Stimulated activated CD8-positive, alpha-beta memory T cell treated with anti-CD3 and anti-CD28 coated beads, Interleukin-12 subunit alpha, Interleukin-12 subunit beta, amount 100 ng/mL, for 4 hours (primary cell): ENCODE measurements at regions not wholly inside any gene's neighbourhood (a gene's known extent, or its start where the extent isn't known, plus 50 kb on each side); places are given as distances from the start of the nearest gene placed in this dataset.
"Not testable (repeated sequence)": the region's sequence is repeated elsewhere in the genome, so short reads cannot be mapped to it uniquely, and the experiment has no call there.

Experiments
- DNase-seq: peaks from one replicate; pipeline ENCODE4 v3.0.0-alpha.2; 2020; ENCODE audit warnings: low read depth

- DNase-seq, result not testable (repeated sequence)
These were observed 415.4 kb downstream of the TMEM38B start for GRCh38 chr9:106109706-106110105.

- DNase-seq, result no peak
These were observed 416.1 kb downstream of the TMEM38B start for GRCh38 chr9:106110483-106110882.

GRCh38 chr9:106111039-106111730, 416.8 kb downstream of the TMEM38B start:
- no peak for DNase-seq

GRCh38 chr9:106112935-106113334, 418.6 kb downstream of the TMEM38B start:
- DNase-seq, result no peak

GRCh38 chr9:106119176-106119575, 424.8 kb downstream of the TMEM38B start:
- no peak for DNase-seq

GRCh38 chr9:106120071-106120470, 425.7 kb downstream of the TMEM38B start:
- DNase-seq, result no peak

- DNase-seq, result no peak
These were observed 433.4 kb downstream of the TMEM38B start for GRCh38 chr9:106127776-106128175.

- no peak for DNase-seq
These were observed 436.0 kb downstream of the TMEM38B start for GRCh38 chr9:106130374-106130773.

- no peak for DNase-seq
These were observed 449.4 kb downstream of the TMEM38B start for GRCh38 chr9:106143781-106144180.

GRCh38 chr9:106146066-106146840, 451.9 kb downstream of the TMEM38B start:
- DNase-seq, result no peak

GRCh38 chr9:106146886-106147285, 452.5 kb downstream of the TMEM38B start:
- DNase-seq, result no peak

GRCh38 chr9:106149956-106150355, 455.6 kb downstream of the TMEM38B start:
- DNase-seq, result no peak

GRCh38 chr9:106156465-106156864, 462.1 kb downstream of the TMEM38B start:
- no peak for DNase-seq

GRCh38 chr9:106172265-106172664, 477.9 kb downstream of the TMEM38B start:
- DNase-seq, result no peak

GRCh38 chr9:106174346-106174745, 480.0 kb downstream of the TMEM38B start:
- DNase-seq, result no peak

- no peak for DNase-seq
These were observed 482.9 kb downstream of the TMEM38B start for GRCh38 chr9:106177216-106177615.

- no peak for DNase-seq
These were observed 484.9 kb downstream of the TMEM38B start for GRCh38 chr9:106179191-106179590.

- DNase-seq, result not testable (repeated sequence)
These were observed 509.6 kb downstream of the TMEM38B start for GRCh38 chr9:106203815-106204516.

GRCh38 chr9:106207298-106207697, 513.0 kb downstream of the TMEM38B start:
- DNase-seq, result no peak

GRCh38 chr9:106218427-106218826, 524.1 kb downstream of the TMEM38B start:
- no peak for DNase-seq

- no peak for DNase-seq
These were observed 524.5 kb downstream of the TMEM38B start for GRCh38 chr9:106218854-106219253.

GRCh38 chr9:106220415-106220814, 526.1 kb downstream of the TMEM38B start:
- DNase-seq, result no peak

- no peak for DNase-seq
These were observed 534.5 kb downstream of the TMEM38B start for GRCh38 chr9:106228861-106229260.
